ENCODE measurements at regions not wholly inside any gene's neighbourhood (a gene's known extent, or its start where the extent isn't known, plus 50 kb on each side); places are given as distances from the start of the nearest gene placed in this dataset.

- Mint-ChIP-seq H3K4me1 (no peaks in the 10 kb centered on the region), H3K36me3 (no peaks in the 10 kb centered on the region), H3K9me3 (peaks cover under 1 to 23% (median 9%) of the 10 kb centered on the region in 3 donors), H3K4me3 (no peak overlapping the region), H3K27ac (no peak overlapping the region), H3K27me3 (no peaks in the 10 kb centered on the region)
- Histone ChIP-seq H3K27me3 (replicated peaks in 1 of 2; ENCODE audit: control insufficient read depth in 2 of 2, extremely low read depth in 1 of 2, insufficient read depth in 2 of 2, low read length in 1 of 2) (no peaks in the 10 kb centered on the region), H3K9me3 (no peaks in the 10 kb centered on the region), H3K4me1 (ENCODE audit: control insufficient read depth in 1 of 2, extremely low read depth in 1 of 2, insufficient read depth in 2 of 2, low read length in 2 of 2) (no peaks in the 10 kb centered on the region), H3K36me3 (ENCODE audit: control insufficient read depth in 2 of 2, extremely low read depth in 1 of 2, insufficient read depth in 1 of 2, low read length in 1 of 2) (no peaks in the 10 kb centered on the region), H3K27ac (ENCODE audit: low read length) (no peak overlapping the region), H3K4me3 (ENCODE audit: control insufficient read depth in 1 of 2, extremely low read depth in 1 of 2, low read length in 1 of 2) (no peak overlapping the region)
- ChIA-PET POLR2A (no interaction called here), CTCF (no interaction called here)
- DNase-seq (no peak), ATAC-seq (replicated peaks in 1 of 4) (no peak)
- no CpG with 5 or more reads among the region's 3 CpGs for WGBS (ENCODE audit: insufficient coverage)
Measured at GRCh38 chr20:7057611-7058010, 290.1 kb downstream of the BMP2 start.

GRCh38 chr20:7078804-7079203 lies 311.3 kb downstream of the BMP2 start:
- Histone ChIP-seq H3K4me1 (ENCODE audit: control insufficient read depth in 1 of 2, extremely low read depth in 1 of 2, insufficient read depth in 2 of 2, low read length in 2 of 2) (no peaks in the 10 kb centered on the region), H3K36me3 (ENCODE audit: control insufficient read depth in 2 of 2, extremely low read depth in 1 of 2, insufficient read depth in 1 of 2, low read length in 1 of 2) (no peaks in the 10 kb centered on the region), H3K4me3 (ENCODE audit: control insufficient read depth in 1 of 2, extremely low read depth in 1 of 2, low read length in 1 of 2) (no peak overlapping the region), H3K27me3 (replicated peaks in 1 of 2; ENCODE audit: control insufficient read depth in 2 of 2, extremely low read depth in 1 of 2, insufficient read depth in 2 of 2, low read length in 1 of 2) (no peaks in the 10 kb centered on the region), H3K9me3 (no peaks in the 10 kb centered on the region), H3K27ac (ENCODE audit: low read length) (no peak overlapping the region)
- POLR2A ChIA-PET: no interaction called here
- Mint-ChIP-seq H3K4me1 (no peaks in the 10 kb centered on the region), H3K27me3 (no peaks in the 10 kb centered on the region), H3K27ac (no peak overlapping the region), H3K36me3 (no peaks in the 10 kb centered on the region), H3K9me3 (peaks cover 6 to 24% (median 9%) of the 10 kb centered on the region in 3 donors), H3K4me3 (no peak overlapping the region)
- CTCF ChIA-PET: no interaction called here
- ATAC-seq (replicated peaks in 1 of 4): no peak
- DNase-seq: no peak
- WGBS (ENCODE audit: insufficient coverage): 67% methylated on average over 1 of the region's 5 CpGs

- Histone ChIP-seq H3K9me3 (no peaks in the 10 kb centered on the region), H3K27ac (ENCODE audit: low read length) (no peak overlapping the region), H3K36me3 (ENCODE audit: control insufficient read depth in 2 of 2, extremely low read depth in 1 of 2, insufficient read depth in 1 of 2, low read length in 1 of 2) (no peaks in the 10 kb centered on the region), H3K4me3 (ENCODE audit: control insufficient read depth in 1 of 2, extremely low read depth in 1 of 2, low read length in 1 of 2) (no peak overlapping the region), H3K27me3 (replicated peaks in 1 of 2; ENCODE audit: control insufficient read depth in 2 of 2, extremely low read depth in 1 of 2, insufficient read depth in 2 of 2, low read length in 1 of 2) (no peaks in the 10 kb centered on the region), H3K4me1 (ENCODE audit: control insufficient read depth in 1 of 2, extremely low read depth in 1 of 2, insufficient read depth in 2 of 2, low read length in 2 of 2) (no peaks in the 10 kb centered on the region)
- DNase-seq: no peak
- H3K27ac Mint-ChIP-seq: no peak overlapping the region
- H3K9me3 Mint-ChIP-seq: peaks cover 6 to 27% (median 9%) of the 10 kb centered on the region in 3 donors
- ChIA-PET CTCF (no interaction called here), POLR2A (interaction anchor here in 1 of 2 donors (0.6 to 0.7 kb wide), 2 partner anchors 35 to 48 kb away, joined by 3 to 5 read pairs; no protein-coding TSS in a partner anchor)
- WGBS (ENCODE audit: insufficient coverage): no CpG with 5 or more reads among the region's 3 CpGs
- no peaks in the 10 kb centered on the region for H3K36me3 Mint-ChIP-seq
- ATAC-seq (replicated peaks in 1 of 4): no peak
- H3K4me1 Mint-ChIP-seq: no peaks in the 10 kb centered on the region
- H3K4me3 Mint-ChIP-seq: no peak overlapping the region
- no peaks in the 10 kb centered on the region for H3K27me3 Mint-ChIP-seq
Measured at GRCh38 chr20:7080472-7080871, 313.0 kb downstream of the BMP2 start.

- ChIA-PET POLR2A (no interaction called here), CTCF (interaction anchor here in 1 of 2 donors (0.5 kb wide), 1 partner anchor 1667 kb away, joined by 3 read pairs; no protein-coding TSS in a partner anchor)
- no peaks in the 10 kb centered on the region for H3K4me1 Mint-ChIP-seq
- no peak overlapping the region for H3K4me3 Mint-ChIP-seq
- Histone ChIP-seq H3K9me3 (no peaks in the 10 kb centered on the region), H3K4me1 (ENCODE audit: control insufficient read depth in 1 of 2, extremely low read depth in 1 of 2, insufficient read depth in 2 of 2, low read length in 2 of 2) (no peaks in the 10 kb centered on the region), H3K36me3 (ENCODE audit: control insufficient read depth in 2 of 2, extremely low read depth in 1 of 2, insufficient read depth in 1 of 2, low read length in 1 of 2) (no peaks in the 10 kb centered on the region), H3K27me3 (replicated peaks in 1 of 2; ENCODE audit: control insufficient read depth in 2 of 2, extremely low read depth in 1 of 2, insufficient read depth in 2 of 2, low read length in 1 of 2) (no peaks in the 10 kb centered on the region), H3K4me3 (ENCODE audit: control insufficient read depth in 1 of 2, extremely low read depth in 1 of 2, low read length in 1 of 2) (no peak overlapping the region), H3K27ac (ENCODE audit: low read length) (no peak overlapping the region)
- no peak overlapping the region for H3K27ac Mint-ChIP-seq
- no peaks in the 10 kb centered on the region for H3K27me3 Mint-ChIP-seq
- peaks cover 4 to 17% (median 9%) of the 10 kb centered on the region in 3 donors for H3K9me3 Mint-ChIP-seq
- no peaks in the 10 kb centered on the region for H3K36me3 Mint-ChIP-seq
- WGBS (ENCODE audit: insufficient coverage): no CpG with 5 or more reads among the region's 1 CpG
- no peak for ATAC-seq (replicated peaks in 1 of 4)
- DNase-seq: no peak
Measured at GRCh38 chr20:7085467-7085866, 318.0 kb downstream of the BMP2 start.

- H3K4me1 Mint-ChIP-seq: no peaks in the 10 kb centered on the region
- no peaks in the 10 kb centered on the region for H3K27me3 Mint-ChIP-seq
- H3K27ac ChIP-seq (ENCODE audit: low read length): no peak overlapping the region
- no peaks in the 10 kb centered on the region for H3K4me1 ChIP-seq (ENCODE audit: control insufficient read depth in 1 of 2, extremely low read depth in 1 of 2, insufficient read depth in 2 of 2, low read length in 2 of 2)
- H3K9me3 Mint-ChIP-seq: peaks cover 0 to 17% (median 12%) of the 10 kb centered on the region in 3 donors
- no peaks in the 10 kb centered on the region for H3K9me3 ChIP-seq
- no peaks in the 10 kb centered on the region for H3K27me3 ChIP-seq (replicated peaks in 1 of 2; ENCODE audit: control insufficient read depth in 2 of 2, extremely low read depth in 1 of 2, insufficient read depth in 2 of 2, low read length in 1 of 2)
- no peak for ATAC-seq (replicated peaks in 1 of 4)
- H3K4me3 Mint-ChIP-seq: no peak overlapping the region
- ChIA-PET POLR2A (no interaction called here), CTCF (no interaction called here)
- no peak overlapping the region for H3K27ac Mint-ChIP-seq
- H3K36me3 Mint-ChIP-seq: no peaks in the 10 kb centered on the region
- no peak for DNase-seq
- H3K36me3 ChIP-seq (ENCODE audit: control insufficient read depth in 2 of 2, extremely low read depth in 1 of 2, insufficient read depth in 1 of 2, low read length in 1 of 2): no peaks in the 10 kb centered on the region
- WGBS (ENCODE audit: insufficient coverage): no CpG with 5 or more reads among the region's 1 CpG
- H3K4me3 ChIP-seq (ENCODE audit: control insufficient read depth in 1 of 2, extremely low read depth in 1 of 2, low read length in 1 of 2): no peak overlapping the region
Measured at GRCh38 chr20:7087803-7088202, 320.3 kb downstream of the BMP2 start.

GRCh38 chr20:7090001-7090400 lies 322.5 kb downstream of the BMP2 start:
- DNase-seq (no peak), ATAC-seq (replicated peaks in 1 of 4) (no peak)
- H3K4me1 ChIP-seq (ENCODE audit: control insufficient read depth in 1 of 2, extremely low read depth in 1 of 2, insufficient read depth in 2 of 2, low read length in 2 of 2): no peaks in the 10 kb centered on the region
- Mint-ChIP-seq H3K36me3 (no peaks in the 10 kb centered on the region), H3K27me3 (no peaks in the 10 kb centered on the region), H3K9me3 (peaks cover 4 to 24% (median 11%) of the 10 kb centered on the region in 3 donors), H3K4me1 (no peaks in the 10 kb centered on the region), H3K27ac (no peak overlapping the region), H3K4me3 (no peak overlapping the region)
- no peak overlapping the region for H3K27ac ChIP-seq (ENCODE audit: low read length)
- ChIA-PET POLR2A (no interaction called here), CTCF (no interaction called here)
- no peaks in the 10 kb centered on the region for H3K36me3 ChIP-seq (ENCODE audit: control insufficient read depth in 2 of 2, extremely low read depth in 1 of 2, insufficient read depth in 1 of 2, low read length in 1 of 2)
- no peaks in the 10 kb centered on the region for H3K27me3 ChIP-seq (replicated peaks in 1 of 2; ENCODE audit: control insufficient read depth in 2 of 2, extremely low read depth in 1 of 2, insufficient read depth in 2 of 2, low read length in 1 of 2)
- H3K9me3 ChIP-seq: no peaks in the 10 kb centered on the region
- no peak overlapping the region for H3K4me3 ChIP-seq (ENCODE audit: control insufficient read depth in 1 of 2, extremely low read depth in 1 of 2, low read length in 1 of 2)

- Histone ChIP-seq H3K4me3 (ENCODE audit: control insufficient read depth in 1 of 2, extremely low read depth in 1 of 2, low read length in 1 of 2) (no peak overlapping the region), H3K27ac (ENCODE audit: low read length) (no peak overlapping the region), H3K9me3 (no peaks in the 10 kb centered on the region), H3K27me3 (replicated peaks in 1 of 2; ENCODE audit: control insufficient read depth in 2 of 2, extremely low read depth in 1 of 2, insufficient read depth in 2 of 2, low read length in 1 of 2) (no peaks in the 10 kb centered on the region), H3K4me1 (ENCODE audit: control insufficient read depth in 1 of 2, extremely low read depth in 1 of 2, insufficient read depth in 2 of 2, low read length in 2 of 2) (no peaks in the 10 kb centered on the region), H3K36me3 (ENCODE audit: control insufficient read depth in 2 of 2, extremely low read depth in 1 of 2, insufficient read depth in 1 of 2, low read length in 1 of 2) (no peaks in the 10 kb centered on the region)
- WGBS (ENCODE audit: insufficient coverage): 78% methylated on average over 3 of the region's 4 CpGs
- CTCF ChIA-PET: no interaction called here
- H3K4me3 Mint-ChIP-seq: no peak overlapping the region
- peaks cover 7 to 22% (median 14%) of the 10 kb centered on the region in 3 donors for H3K9me3 Mint-ChIP-seq
- H3K4me1 Mint-ChIP-seq: no peaks in the 10 kb centered on the region
- no peak for DNase-seq
- H3K27me3 Mint-ChIP-seq: no peaks in the 10 kb centered on the region
- POLR2A ChIA-PET: no interaction called here
- ATAC-seq (replicated peaks in 1 of 4): no peak
- H3K36me3 Mint-ChIP-seq: no peaks in the 10 kb centered on the region
- no peak overlapping the region for H3K27ac Mint-ChIP-seq
Measured at GRCh38 chr20:7090811-7091210, 323.3 kb downstream of the BMP2 start.

Measured in T-cell (primary cell).